ENCODE measurements at regions not wholly inside any gene's neighbourhood (a gene's known extent, or its start where the extent isn't known, plus 50 kb on each side); places are given as distances from the start of the nearest gene placed in this dataset.

DNA sequence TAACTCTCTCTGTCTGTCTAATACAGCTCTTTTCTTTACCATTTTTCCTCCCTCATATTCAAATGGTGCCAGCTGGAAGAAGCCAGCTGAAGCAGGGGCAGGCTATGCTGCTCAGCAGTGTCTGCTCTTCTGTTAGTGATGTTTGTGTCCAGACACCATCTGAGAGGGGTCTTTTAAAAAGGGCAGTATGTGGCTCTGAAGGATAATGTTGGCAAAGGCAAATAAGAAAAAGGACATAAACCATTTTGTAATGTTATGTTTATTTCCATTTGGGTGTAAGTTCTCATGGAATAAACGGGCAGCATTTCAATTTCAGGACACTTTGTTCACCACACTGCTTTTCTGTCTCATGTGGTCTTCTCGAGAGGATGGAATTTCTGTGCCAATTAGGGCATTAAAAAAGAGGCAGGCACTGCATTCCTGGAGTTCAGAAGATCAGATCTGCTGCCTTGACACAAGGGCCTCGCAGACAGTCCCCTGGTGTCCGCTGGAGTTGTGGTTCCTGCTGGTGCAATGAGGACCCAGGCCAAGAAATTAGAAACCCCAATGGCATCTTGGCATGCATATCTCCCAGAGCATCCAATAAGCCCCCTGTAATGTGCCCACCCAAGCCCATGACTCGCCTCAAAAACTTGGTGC, 109.0 kb upstream of the ELMO1 start:
- TF ChIP-seq POLR2AphosphoS5 (IDR thresholded peaks at IDR 0.05), result no peak
- TF ChIP-seq, protein P1, sequence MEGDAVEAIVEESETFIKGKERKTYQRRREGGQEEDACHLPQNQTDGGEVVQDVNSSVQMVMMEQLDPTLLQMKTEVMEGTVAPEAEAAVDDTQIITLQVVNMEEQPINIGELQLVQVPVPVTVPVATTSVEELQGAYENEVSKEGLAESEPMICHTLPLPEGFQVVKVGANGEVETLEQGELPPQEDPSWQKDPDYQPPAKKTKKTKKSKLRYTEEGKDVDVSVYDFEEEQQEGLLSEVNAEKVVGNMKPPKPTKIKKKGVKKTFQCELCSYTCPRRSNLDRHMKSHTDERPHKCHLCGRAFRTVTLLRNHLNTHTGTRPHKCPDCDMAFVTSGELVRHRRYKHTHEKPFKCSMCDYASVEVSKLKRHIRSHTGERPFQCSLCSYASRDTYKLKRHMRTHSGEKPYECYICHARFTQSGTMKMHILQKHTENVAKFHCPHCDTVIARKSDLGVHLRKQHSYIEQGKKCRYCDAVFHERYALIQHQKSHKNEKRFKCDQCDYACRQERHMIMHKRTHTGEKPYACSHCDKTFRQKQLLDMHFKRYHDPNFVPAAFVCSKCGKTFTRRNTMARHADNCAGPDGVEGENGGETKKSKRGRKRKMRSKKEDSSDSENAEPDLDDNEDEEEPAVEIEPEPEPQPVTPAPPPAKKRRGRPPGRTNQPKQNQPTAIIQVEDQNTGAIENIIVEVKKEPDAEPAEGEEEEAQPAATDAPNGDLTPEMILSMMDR (IDR thresholded peaks at IDR 0.05), result no peak
- TF ChIP-seq POLR2A (IDR thresholded peaks at IDR 0.05), result no peak

Data from sigmoid colon (tissue), 4 donors.